HEK293 (cell line): ENCODE measurements at regions not wholly inside any gene's neighbourhood (a gene's known extent, or its start where the extent isn't known, plus 50 kb on each side); places are given as distances from the start of the nearest gene placed in this dataset.

ENCODE experiments used
- HOXA7 ChIP-seq: sonication (generic); formaldehyde crosslinking; IDR thresholded peaks from 2 replicates; pipeline ENCODE4 v1.8.1; 2022; ENCODE audit warnings: missing genetic modification reagents, borderline replicate concordance
- ZNF2 ChIP-seq: fragments of 450-650 bp; formaldehyde crosslinking; IDR thresholded peaks from 2 replicates; pipeline ENCODE4 v1.5.1; 2016; ENCODE audit warnings: missing biosample characterization, missing genetic modification characterization
- ZNF274 ChIP-seq, 2 experiments: fragments of 200-500 bp in 1 of 2; fragments of 450-650 bp in 1 of 2; sonication (Bioruptor generic) in 1 of 2; formaldehyde crosslinking in 1 of 2; IDR thresholded peaks; 2 replicates each; pipeline versions ENCODE4 v1.5.1 to v1.6.1; 2014 to 2016; ENCODE audit warnings: borderline replicate concordance in 1 of 2, inconsistent platforms in 1 of 2, low read length in 1 of 2, missing biosample characterization in 1 of 2, missing genetic modification characterization in 1 of 2
- TF ChIP-seq, protein P1 (sequence below): fragments of 450-650 bp; formaldehyde crosslinking; IDR thresholded peaks from 2 replicates; pipeline ENCODE4 v1.5.1; 2016; ENCODE audit warnings: missing biosample characterization, missing genetic modification characterization
- TF ChIP-seq, protein P2 (sequence below): fragments of 450-650 bp; formaldehyde crosslinking; IDR thresholded peaks from 2 replicates; pipeline ENCODE4 v1.5.1; 2016; ENCODE audit warnings: missing biosample characterization, missing genetic modification characterization

DNA sequence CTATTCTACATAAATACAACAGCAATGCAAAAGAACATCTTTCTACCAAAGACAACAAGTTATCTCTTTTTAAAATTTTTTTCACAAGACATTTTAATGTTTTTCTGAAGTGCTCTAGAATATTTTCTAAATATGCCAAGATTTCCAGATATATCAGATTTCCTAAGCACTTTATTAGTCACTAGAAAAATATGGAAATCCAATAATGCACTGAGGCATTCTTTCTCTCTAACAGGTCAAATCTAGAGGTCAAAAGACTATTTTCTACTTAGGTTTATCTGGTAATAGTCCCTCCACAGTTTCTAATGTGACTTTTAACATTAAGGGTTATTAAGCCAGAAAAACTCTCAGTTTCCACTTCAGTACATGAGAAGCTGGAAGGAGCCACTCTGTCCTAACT lies 1041.2 kb upstream of the INTU start:
- TF ChIP-seq, protein P1, sequence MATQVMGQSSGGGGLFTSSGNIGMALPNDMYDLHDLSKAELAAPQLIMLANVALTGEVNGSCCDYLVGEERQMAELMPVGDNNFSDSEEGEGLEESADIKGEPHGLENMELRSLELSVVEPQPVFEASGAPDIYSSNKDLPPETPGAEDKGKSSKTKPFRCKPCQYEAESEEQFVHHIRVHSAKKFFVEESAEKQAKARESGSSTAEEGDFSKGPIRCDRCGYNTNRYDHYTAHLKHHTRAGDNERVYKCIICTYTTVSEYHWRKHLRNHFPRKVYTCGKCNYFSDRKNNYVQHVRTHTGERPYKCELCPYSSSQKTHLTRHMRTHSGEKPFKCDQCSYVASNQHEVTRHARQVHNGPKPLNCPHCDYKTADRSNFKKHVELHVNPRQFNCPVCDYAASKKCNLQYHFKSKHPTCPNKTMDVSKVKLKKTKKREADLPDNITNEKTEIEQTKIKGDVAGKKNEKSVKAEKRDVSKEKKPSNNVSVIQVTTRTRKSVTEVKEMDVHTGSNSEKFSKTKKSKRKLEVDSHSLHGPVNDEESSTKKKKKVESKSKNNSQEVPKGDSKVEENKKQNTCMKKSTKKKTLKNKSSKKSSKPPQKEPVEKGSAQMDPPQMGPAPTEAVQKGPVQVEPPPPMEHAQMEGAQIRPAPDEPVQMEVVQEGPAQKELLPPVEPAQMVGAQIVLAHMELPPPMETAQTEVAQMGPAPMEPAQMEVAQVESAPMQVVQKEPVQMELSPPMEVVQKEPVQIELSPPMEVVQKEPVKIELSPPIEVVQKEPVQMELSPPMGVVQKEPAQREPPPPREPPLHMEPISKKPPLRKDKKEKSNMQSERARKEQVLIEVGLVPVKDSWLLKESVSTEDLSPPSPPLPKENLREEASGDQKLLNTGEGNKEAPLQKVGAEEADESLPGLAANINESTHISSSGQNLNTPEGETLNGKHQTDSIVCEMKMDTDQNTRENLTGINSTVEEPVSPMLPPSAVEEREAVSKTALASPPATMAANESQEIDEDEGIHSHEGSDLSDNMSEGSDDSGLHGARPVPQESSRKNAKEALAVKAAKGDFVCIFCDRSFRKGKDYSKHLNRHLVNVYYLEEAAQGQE, result no peak
- no peak for TF ChIP-seq HOXA7 (CRISPR knock-in tag)
- no peak for TF ChIP-seq ZNF274 (IDR thresholded peaks at IDR 0.05; ENCODE audit: low read length)
- no peak for TF ChIP-seq ZNF274 (tag by site-specific recombination; IDR thresholded peaks at IDR 0.05; ENCODE audit: borderline replicate concordance)
- TF ChIP-seq ZNF2, result no peak
- TF ChIP-seq, protein P2, sequence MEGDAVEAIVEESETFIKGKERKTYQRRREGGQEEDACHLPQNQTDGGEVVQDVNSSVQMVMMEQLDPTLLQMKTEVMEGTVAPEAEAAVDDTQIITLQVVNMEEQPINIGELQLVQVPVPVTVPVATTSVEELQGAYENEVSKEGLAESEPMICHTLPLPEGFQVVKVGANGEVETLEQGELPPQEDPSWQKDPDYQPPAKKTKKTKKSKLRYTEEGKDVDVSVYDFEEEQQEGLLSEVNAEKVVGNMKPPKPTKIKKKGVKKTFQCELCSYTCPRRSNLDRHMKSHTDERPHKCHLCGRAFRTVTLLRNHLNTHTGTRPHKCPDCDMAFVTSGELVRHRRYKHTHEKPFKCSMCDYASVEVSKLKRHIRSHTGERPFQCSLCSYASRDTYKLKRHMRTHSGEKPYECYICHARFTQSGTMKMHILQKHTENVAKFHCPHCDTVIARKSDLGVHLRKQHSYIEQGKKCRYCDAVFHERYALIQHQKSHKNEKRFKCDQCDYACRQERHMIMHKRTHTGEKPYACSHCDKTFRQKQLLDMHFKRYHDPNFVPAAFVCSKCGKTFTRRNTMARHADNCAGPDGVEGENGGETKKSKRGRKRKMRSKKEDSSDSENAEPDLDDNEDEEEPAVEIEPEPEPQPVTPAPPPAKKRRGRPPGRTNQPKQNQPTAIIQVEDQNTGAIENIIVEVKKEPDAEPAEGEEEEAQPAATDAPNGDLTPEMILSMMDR, result no peak
